Karpas-422 (cell line): ENCODE measurements at regions not wholly inside any gene's neighbourhood (a gene's known extent, or its start where the extent isn't known, plus 50 kb on each side); places are given as distances from the start of the nearest gene placed in this dataset.

Source experiments
- DNase-seq: peaks from one replicate; pipeline ENCODE4 v3.0.0-alpha.2; 2015
- H2AFZ ChIP-seq: fragments of 200-600 bp; sonication (generic); 2 replicates; pipeline ENCODE4 v1.6.1; 2014; ENCODE audit warnings: antibody characterized with exemption, low read length, mixed read lengths
- H3K27ac ChIP-seq: fragments of 200-600 bp; sonication (generic); 2 replicates; pipeline ENCODE4 v1.5.1; 2014; ENCODE audit warnings: mild to moderate bottlenecking, low read length, moderate library complexity
- H3K27me3 ChIP-seq: fragments of 200-600 bp; sonication (generic); 2 replicates; pipeline ENCODE4 v1.6.1; 2014; ENCODE audit warnings: low read length, mixed read lengths
- H3K36me3 ChIP-seq: fragments of 200-600 bp; sonication (generic); 2 replicates; pipeline ENCODE4 v1.6.1; 2014; ENCODE audit warnings: low read length, mixed read lengths; ENCODE audit not compliant: insufficient read depth
- H3K4me1 ChIP-seq: fragments of 200-600 bp; sonication (generic); 2 replicates; pipeline ENCODE4 v1.6.1; 2014; ENCODE audit warnings: mild to moderate bottlenecking, low read length, mixed read lengths
- H3K4me2 ChIP-seq: fragments of 200-600 bp; sonication (generic); 2 replicates; pipeline ENCODE4 v1.6.1; 2014; ENCODE audit warnings: low read length, low read depth, mild to moderate bottlenecking; ENCODE audit not compliant: poor library complexity, severe bottlenecking
- H3K4me3 ChIP-seq: fragments of 200-600 bp; sonication (generic); 2 replicates; pipeline ENCODE4 v1.5.1; 2014; ENCODE audit warnings: mild to moderate bottlenecking, antibody characterized with exemption, low read length, mixed read lengths
- H3K79me2 ChIP-seq: fragments of 200-600 bp; sonication (generic); 2 replicates; pipeline ENCODE4 v1.6.1; 2014; ENCODE audit warnings: mild to moderate bottlenecking, low read length, mixed read lengths
- H3K9ac ChIP-seq: fragments of 200-600 bp; sonication (generic); 2 replicates; pipeline ENCODE4 v1.6.0; 2014; ENCODE audit warnings: low read length
- H3K9me2 ChIP-seq: fragments of 200-600 bp; sonication (generic), shearing (Covaris generic); replicated peaks from 2 replicates; pipeline ENCODE4 v1.6.0; 2014; ENCODE audit warnings: mild to moderate bottlenecking, low read length, moderate library complexity; ENCODE audit not compliant: insufficient read depth
- H3K9me3 ChIP-seq: fragments of 300-700, 200-600 bp; sonication (generic); 2 replicates; pipeline ENCODE4 v1.6.1; 2014; ENCODE audit warnings: low read length, mixed read lengths
- H4K20me1 ChIP-seq: fragments of 200-600 bp; sonication (generic); 2 replicates; pipeline ENCODE4 v1.6.1; 2014; ENCODE audit warnings: mild to moderate bottlenecking, antibody characterized with exemption, low read length, low read depth; ENCODE audit not compliant: insufficient read depth

GRCh38 chr3:102114264-102114979 is 265.1 kb downstream of the NFKBIZ start:
- H3K36me3 ChIP-seq, result no peaks in the 10 kb centered on the region
- no peaks in the 10 kb centered on the region for H3K79me2 ChIP-seq
- H3K9me3 ChIP-seq, result no peaks in the 10 kb centered on the region
- no peak overlapping the region for H3K4me3 ChIP-seq
- no peaks in the 10 kb centered on the region for H3K27me3 ChIP-seq
- H2AFZ ChIP-seq, result no peak overlapping the region
- no peaks in the 10 kb centered on the region for H3K9me2 ChIP-seq
- DNase-seq, result no peak
- no peaks in the 10 kb centered on the region for H4K20me1 ChIP-seq
- H3K4me1 ChIP-seq, result no peaks in the 10 kb centered on the region
- H3K4me2 ChIP-seq, result no peak overlapping the region
- no peak overlapping the region for H3K27ac ChIP-seq
- no peak overlapping the region for H3K9ac ChIP-seq

- Histone ChIP-seq H3K9ac (no peak overlapping the region), H4K20me1 (no peaks in the 10 kb centered on the region), H3K27me3 (no peaks in the 10 kb centered on the region), H3K27ac (no peak overlapping the region), H3K4me3 (no peak overlapping the region), H3K9me3 (peaks cover 15% of the 10 kb centered on the region), H2AFZ (no peak overlapping the region), H3K4me1 (no peaks in the 10 kb centered on the region), H3K36me3 (no peaks in the 10 kb centered on the region), H3K79me2 (no peaks in the 10 kb centered on the region), H3K9me2 (no peaks in the 10 kb centered on the region), H3K4me2 (no peak overlapping the region)
- DNase-seq, result no peak
These were observed 273.2 kb downstream of the NFKBIZ start for GRCh38 chr3:102122527-102122926.

DNA sequence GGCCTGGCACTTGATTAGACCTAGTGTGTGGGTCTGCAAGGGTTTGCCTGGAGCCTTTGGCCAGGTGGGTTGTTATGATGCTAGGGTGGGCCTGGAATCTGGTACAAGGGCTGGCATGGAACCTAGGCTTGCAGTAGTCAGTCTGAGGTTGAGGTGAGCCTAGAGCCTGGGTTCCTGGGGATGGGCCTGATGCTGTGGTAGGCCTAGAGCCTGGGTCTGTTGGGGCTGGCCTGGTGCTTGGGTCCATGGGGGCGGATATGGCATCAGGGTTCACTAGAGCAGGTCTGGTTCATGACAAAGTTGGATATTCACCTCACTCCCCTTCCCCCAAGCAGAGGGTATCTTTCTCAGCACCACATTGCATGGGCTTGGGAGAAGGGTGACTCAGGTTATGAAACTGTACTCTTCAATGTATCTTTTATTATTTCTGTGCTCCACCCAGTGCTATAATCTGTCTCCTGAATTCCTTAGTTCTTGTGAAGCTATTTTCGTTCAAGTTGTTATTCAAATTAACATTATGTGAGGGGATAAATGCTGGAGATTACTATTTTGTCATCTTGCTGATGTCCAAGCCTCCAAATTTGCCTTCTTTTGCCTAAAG is 274.4 kb downstream of the NFKBIZ start:
- no peak overlapping the region for H2AFZ ChIP-seq
- no peaks in the 10 kb centered on the region for H3K79me2 ChIP-seq
- H3K4me2 ChIP-seq, result no peak overlapping the region
- no peaks in the 10 kb centered on the region for H4K20me1 ChIP-seq
- DNase-seq, result no peak
- no peak overlapping the region for H3K9ac ChIP-seq
- H3K4me3 ChIP-seq, result no peak overlapping the region
- H3K9me2 ChIP-seq, result no peaks in the 10 kb centered on the region
- no peak overlapping the region for H3K27ac ChIP-seq
- H3K4me1 ChIP-seq, result no peaks in the 10 kb centered on the region
- H3K36me3 ChIP-seq, result no peaks in the 10 kb centered on the region
- H3K27me3 ChIP-seq, result no peaks in the 10 kb centered on the region
- H3K9me3 ChIP-seq, result peaks cover 15% of the 10 kb centered on the region

DNA sequence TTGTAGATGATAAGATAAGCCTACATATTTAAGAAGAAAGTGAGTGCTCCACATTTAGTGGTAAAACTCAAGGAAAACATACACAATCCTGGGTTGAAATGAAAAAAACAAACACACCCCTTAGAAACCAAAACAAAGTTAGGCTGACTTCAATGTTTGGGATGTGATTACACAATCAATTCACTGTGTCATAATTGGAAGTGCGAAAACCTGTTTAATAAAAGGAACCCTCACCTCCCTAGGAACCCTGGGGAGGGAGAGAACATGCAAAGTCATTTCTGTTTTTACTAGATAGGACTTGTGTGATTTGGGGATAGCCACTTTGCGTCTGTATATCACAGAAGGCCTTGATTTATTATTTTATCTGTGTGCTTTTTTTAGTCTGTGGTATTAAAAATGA is 275.0 kb downstream of the NFKBIZ start:
- H3K9ac ChIP-seq, result no peak overlapping the region
- H3K9me2 ChIP-seq, result no peaks in the 10 kb centered on the region

GRCh38 chr3:102124704-102125103 is 275.4 kb downstream of the NFKBIZ start:
- H3K27ac ChIP-seq, result no peak overlapping the region
- no peak for DNase-seq
- H3K27me3 ChIP-seq, result no peaks in the 10 kb centered on the region
- H3K79me2 ChIP-seq, result no peaks in the 10 kb centered on the region
- H3K4me3 ChIP-seq, result no peak overlapping the region
- no peaks in the 10 kb centered on the region for H4K20me1 ChIP-seq
- peaks cover 15% of the 10 kb centered on the region for H3K9me3 ChIP-seq
- no peaks in the 10 kb centered on the region for H3K4me1 ChIP-seq
- no peak overlapping the region for H3K4me2 ChIP-seq
- H3K9me2 ChIP-seq, result no peaks in the 10 kb centered on the region
- no peak overlapping the region for H3K9ac ChIP-seq
- no peak overlapping the region for H2AFZ ChIP-seq
- no peaks in the 10 kb centered on the region for H3K36me3 ChIP-seq

More for the DNA sequence above, 275.0 kb downstream of the NFKBIZ start:
- H3K4me2 ChIP-seq, result no peak overlapping the region
- H4K20me1 ChIP-seq, result no peaks in the 10 kb centered on the region
- H3K79me2 ChIP-seq, result no peaks in the 10 kb centered on the region
- peaks cover 15% of the 10 kb centered on the region for H3K9me3 ChIP-seq
- no peak for DNase-seq
- H3K27ac ChIP-seq, result no peak overlapping the region
- no peaks in the 10 kb centered on the region for H3K27me3 ChIP-seq
- H3K36me3 ChIP-seq, result no peaks in the 10 kb centered on the region
- no peaks in the 10 kb centered on the region for H3K4me1 ChIP-seq
- H2AFZ ChIP-seq, result no peak overlapping the region
- H3K4me3 ChIP-seq, result no peak overlapping the region

DNA sequence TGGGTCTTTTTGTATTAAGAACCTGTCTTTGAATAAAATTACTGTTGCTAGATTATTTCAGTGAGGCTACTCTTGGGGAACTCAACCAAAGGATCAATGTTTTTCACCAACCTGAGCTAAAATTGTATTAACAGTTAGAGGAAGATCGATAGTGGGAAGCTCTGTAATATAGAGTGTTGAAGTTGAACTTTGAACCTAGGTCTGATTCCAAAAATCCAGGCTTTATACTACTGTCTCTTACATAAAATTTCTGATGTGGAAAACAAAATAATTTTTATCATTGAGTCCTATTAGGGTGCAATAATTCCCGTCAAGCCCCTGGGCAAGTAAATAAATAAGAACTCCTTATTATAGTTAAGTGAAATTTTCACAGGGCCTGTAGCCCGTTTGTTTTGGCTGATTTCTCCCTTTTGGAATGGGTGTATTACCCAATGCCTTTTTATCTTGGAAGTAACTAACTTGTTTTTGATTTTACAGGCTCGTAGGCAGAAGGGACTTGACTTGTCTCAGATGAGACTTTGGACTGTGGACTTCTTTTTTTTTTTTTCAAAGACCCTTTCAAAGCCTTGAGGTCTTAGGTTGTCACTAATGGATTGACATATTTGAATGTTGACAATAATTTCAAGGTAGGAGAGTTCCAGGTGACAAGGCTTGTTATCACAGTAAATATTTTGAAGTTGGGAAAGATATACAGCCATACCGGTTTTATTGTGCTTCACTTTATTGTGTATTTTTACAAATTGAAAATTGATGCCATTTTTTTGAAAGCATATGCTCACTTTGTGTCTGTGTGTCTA is 276.1 kb downstream of the NFKBIZ start:
- no peak overlapping the region for H3K4me2 ChIP-seq

GRCh38 chr3:102125994-102126368 is 276.7 kb downstream of the NFKBIZ start:
- no peaks in the 10 kb centered on the region for H4K20me1 ChIP-seq
- H3K79me2 ChIP-seq, result no peaks in the 10 kb centered on the region
- peaks cover 15% of the 10 kb centered on the region for H3K9me3 ChIP-seq
- no peak overlapping the region for H2AFZ ChIP-seq
- no peak overlapping the region for H3K27ac ChIP-seq
- no peaks in the 10 kb centered on the region for H3K4me1 ChIP-seq
- no peak for DNase-seq
- H3K27me3 ChIP-seq, result no peaks in the 10 kb centered on the region
- H3K9ac ChIP-seq, result no peak overlapping the region
- no peak overlapping the region for H3K4me3 ChIP-seq
- H3K36me3 ChIP-seq, result no peaks in the 10 kb centered on the region
- no peak overlapping the region for H3K4me2 ChIP-seq
- no peaks in the 10 kb centered on the region for H3K9me2 ChIP-seq

More for the DNA sequence above, 276.1 kb downstream of the NFKBIZ start:
- no peak overlapping the region for H3K4me3 ChIP-seq
- H3K27ac ChIP-seq, result no peak overlapping the region
- H3K36me3 ChIP-seq, result no peaks in the 10 kb centered on the region
- H3K9me3 ChIP-seq, result peaks cover 15% of the 10 kb centered on the region
- no peaks in the 10 kb centered on the region for H3K27me3 ChIP-seq
- H3K9me2 ChIP-seq, result no peaks in the 10 kb centered on the region
- no peaks in the 10 kb centered on the region for H4K20me1 ChIP-seq
- H3K9ac ChIP-seq, result no peak overlapping the region
- DNase-seq, result no peak
- H2AFZ ChIP-seq, result no peak overlapping the region
- no peaks in the 10 kb centered on the region for H3K79me2 ChIP-seq
- no peaks in the 10 kb centered on the region for H3K4me1 ChIP-seq
